H1 (cell line): ENCODE measurements at regions not wholly inside any gene's neighbourhood (a gene's known extent, or its start where the extent isn't known, plus 50 kb on each side); places are given as distances from the start of the nearest gene placed in this dataset.

ENCODE experiments used
- CTCF ChIA-PET: fragments of 300-600 bp; sonication (Branson Sonifier 250); formaldehyde crosslinking; loops from one replicate; lab custom pipeline; 2021; ENCODE audit not compliant: partially characterized antibody; lab: Charles Lee
- POLR2A ChIA-PET: fragments of 300-600 bp; sonication (Branson Sonifier 250); formaldehyde crosslinking; loops from one replicate; lab custom pipeline; 2021; ENCODE audit warnings: inconsistent platforms; ENCODE audit not compliant: partially characterized antibody; lab: Charles Lee
- DNase-seq, 2 experiments: peaks; one replicate each; pipeline versions ENCODE4 v3.0.0 to v3.0.0-alpha.2; 2010 to 2022; ENCODE audit warnings: low spot score in 2 of 2, low read depth in 1 of 2, mixed read lengths in 1 of 2
- FAIRE-seq: peaks from 2 replicates; lab custom pipeline; 2011; peaks lifted over from hg19 to GRCh38; lab: Jason Lieb, UNC
- H2AFZ ChIP-seq: 2 replicates; pipeline ENCODE4 v1.8.1; 2012; ENCODE audit warnings: low read length, inconsistent platforms
- H2AK5ac ChIP-seq: 2 replicates; pipeline ENCODE4 v1.6.1; 2013; ENCODE audit warnings: low read depth, low read length
- H2BK120ac ChIP-seq: replicated peaks from 2 replicates; pipeline ENCODE3; 2013; ENCODE audit warnings: low read depth, low read length, inconsistent platforms
- H2BK12ac ChIP-seq: 2 replicates; pipeline ENCODE4 v1.6.1; 2013; ENCODE audit warnings: low read depth, low read length
- H2BK15ac ChIP-seq: 2 replicates; pipeline ENCODE4 v1.6.1; 2013; ENCODE audit warnings: low read length
- H2BK20ac ChIP-seq: 2 replicates; pipeline ENCODE4 v1.6.1; 2013; ENCODE audit warnings: low read length
- H2BK5ac ChIP-seq: 2 replicates; pipeline ENCODE4 v1.6.1; 2013; ENCODE audit warnings: low read depth, low read length
- H3K14ac ChIP-seq: 2 replicates; pipeline ENCODE4 v1.6.1; 2013; ENCODE audit warnings: inconsistent platforms; ENCODE audit not compliant: insufficient read length
- H3K18ac ChIP-seq: 2 replicates; pipeline ENCODE4 v1.6.1; 2013; ENCODE audit warnings: low read length; ENCODE audit errors: extremely low read depth
- H3K23ac ChIP-seq: 2 replicates; pipeline ENCODE4 v1.6.1; 2013; ENCODE audit warnings: inconsistent platforms; ENCODE audit not compliant: insufficient read length
- H3K23me2 ChIP-seq: 2 replicates; pipeline ENCODE4 v1.6.1; 2013; ENCODE audit warnings: low read depth, low read length
- H3K27ac ChIP-seq: 2 replicates; pipeline ENCODE4 v1.6.1; 2011; ENCODE audit warnings: low read depth, low read length, inconsistent platforms
- H3K27me3 ChIP-seq, 4 experiments: replicated peaks in 1 of 4; 1 replicate in 1 of 4; 2 replicates in 3 of 4; pipeline versions ENCODE4 v1.6.1 to v1.8.1; 2011 to 2013; ENCODE audit warnings: low read length in 3 of 4, mild to moderate bottlenecking in 3 of 4, inconsistent platforms in 2 of 4, mixed read lengths in 2 of 4, moderate library complexity in 1 of 4; ENCODE audit not compliant: control insufficient read depth in 3 of 4, insufficient read depth in 3 of 4; ENCODE audit errors: extremely low read depth in 1 of 4
- H3K36me3 ChIP-seq, 4 experiments: 2 replicates each; pipeline versions ENCODE4 v1.6.1 to v1.8.1; 2011 to 2013; ENCODE audit warnings: mild to moderate bottlenecking in 4 of 4, low read length in 3 of 4, moderate library complexity in 2 of 4, control low read depth in 1 of 4, inconsistent platforms in 1 of 4; ENCODE audit not compliant: insufficient read depth in 4 of 4, control insufficient read depth in 2 of 4
- H3K4ac ChIP-seq: replicated peaks from 2 replicates; pipeline ENCODE3; 2013; ENCODE audit warnings: low read length, low read depth, mixed read lengths, inconsistent platforms; ENCODE audit not compliant: insufficient read length
- H3K4me1 ChIP-seq, 4 experiments: replicated peaks in 1 of 4; 1 replicate in 1 of 4; 2 replicates in 3 of 4; pipeline versions ENCODE4 v1.6.1 to v1.8.1; 2011 to 2013; ENCODE audit warnings: low read length in 3 of 4, inconsistent platforms in 2 of 4, mixed read lengths in 1 of 4; ENCODE audit not compliant: insufficient read depth in 4 of 4, control insufficient read depth in 3 of 4
- H3K4me2 ChIP-seq, 2 experiments: 2 replicates each; pipeline versions ENCODE4 v1.6.1 to v1.8.1; 2011 to 2013; ENCODE audit warnings: low read depth in 2 of 2, low read length in 2 of 2, control low read depth in 1 of 2, inconsistent platforms in 1 of 2, mild to moderate bottlenecking in 1 of 2; ENCODE audit not compliant: insufficient read depth in 1 of 2
- H3K4me3 ChIP-seq, 4 experiments: fragments of 200-600, 300-600 bp in 1 of 4; sonication (generic), shearing (Covaris generic), sonication (Bioruptor Twin) in 1 of 4; 2 replicates each; pipeline versions ENCODE4 v1.5.1 to v1.8.1; 2011 to 2016; ENCODE audit warnings: low read length in 4 of 4, low read depth in 3 of 4, control low read depth in 2 of 4, inconsistent platforms in 2 of 4, mild to moderate bottlenecking in 2 of 4, mixed read lengths in 1 of 4, moderate library complexity in 1 of 4; ENCODE audit not compliant: insufficient read depth in 2 of 4; ENCODE audit errors: extremely low read depth in 1 of 4
- H3K56ac ChIP-seq: replicated peaks from 2 replicates; pipeline ENCODE3; 2013; ENCODE audit warnings: low read depth, mild to moderate bottlenecking, mixed read lengths, low read length, inconsistent platforms; ENCODE audit not compliant: insufficient read length
- H3K79me1 ChIP-seq: 2 replicates; pipeline ENCODE4 v1.6.1; 2013; ENCODE audit warnings: low read depth, low read length, control low read depth
- H3K79me2 ChIP-seq, 2 experiments: 2 replicates each; pipeline versions ENCODE4 v1.6.1 to v1.8.1; 2012 to 2013; ENCODE audit warnings: low read length in 2 of 2, mild to moderate bottlenecking in 2 of 2, inconsistent platforms in 1 of 2; ENCODE audit not compliant: insufficient read depth in 2 of 2, control insufficient read depth in 1 of 2
- H3K9ac ChIP-seq, 4 experiments: replicated peaks in 1 of 4; 1 replicate in 1 of 4; 2 replicates in 3 of 4; pipeline versions ENCODE4 v1.6.1 to v1.8.1; 2011 to 2013; ENCODE audit warnings: low read depth in 3 of 4, low read length in 3 of 4, control low read depth in 2 of 4, mild to moderate bottlenecking in 2 of 4, moderate library complexity in 2 of 4, inconsistent platforms in 1 of 4; ENCODE audit errors: extremely low read depth in 1 of 4
- H3K9me3 ChIP-seq, 2 experiments: 2 replicates each; pipeline versions ENCODE4 v1.6.1 to v1.8.1; 2012 to 2013; ENCODE audit warnings: mild to moderate bottlenecking in 2 of 2, moderate library complexity in 2 of 2, control low read depth in 1 of 2, inconsistent platforms in 1 of 2, low read depth in 1 of 2, low read length in 1 of 2, mixed read lengths in 1 of 2; ENCODE audit not compliant: insufficient read depth in 2 of 2
- H4K20me1 ChIP-seq, 2 experiments: replicated peaks in 1 of 2; 2 replicates each; pipeline versions ENCODE3 to v1.8.1; 2011 to 2013; ENCODE audit warnings: inconsistent platforms in 2 of 2, low read length in 2 of 2, mild to moderate bottlenecking in 1 of 2; ENCODE audit not compliant: insufficient read depth in 2 of 2, control insufficient read depth in 1 of 2
- H4K5ac ChIP-seq: 2 replicates; pipeline ENCODE4 v1.6.1; 2013; ENCODE audit warnings: low read length, low read depth, mixed read lengths, inconsistent platforms; ENCODE audit not compliant: insufficient read length
- H4K8ac ChIP-seq: 2 replicates; pipeline ENCODE4 v1.8.0; 2013; ENCODE audit warnings: mild to moderate bottlenecking, moderate library complexity, low read length, inconsistent platforms; ENCODE audit not compliant: insufficient read depth; ENCODE audit errors: extremely low read depth
- H4K91ac ChIP-seq: replicated peaks from 2 replicates; pipeline ENCODE3; 2013; ENCODE audit warnings: low read length, mixed read lengths, inconsistent platforms; ENCODE audit not compliant: insufficient read length
- BACH1 ChIP-seq: IDR thresholded peaks from 2 replicates; pipeline ENCODE4 v1.6.1; 2012; ENCODE audit warnings: low read length, improper control_type of control experiment
- CHD2 ChIP-seq: IDR thresholded peaks from 2 replicates; pipeline ENCODE4 v1.6.1; 2012; ENCODE audit warnings: low read length, improper control_type of control experiment
- EP300 ChIP-seq, 2 experiments: IDR thresholded peaks; 1 replicate in 1 of 2; 2 replicates in 1 of 2; pipeline ENCODE4 v1.6.1; 2011 to 2012; ENCODE audit warnings: low read depth in 2 of 2, low read length in 2 of 2, mild to moderate bottlenecking in 2 of 2, borderline replicate concordance in 1 of 2, inconsistent platforms in 1 of 2, moderate library complexity in 1 of 2
- KDM5A ChIP-seq: fragments of 200-600 bp; IDR thresholded peaks from 2 replicates; pipeline ENCODE4 v1.7.1; 2012; ENCODE audit warnings: mild to moderate bottlenecking, low read length, inconsistent platforms, mixed read lengths
- NRF1 ChIP-seq: IDR thresholded peaks from 2 replicates; pipeline ENCODE4 v1.6.1; 2011; ENCODE audit warnings: mild to moderate bottlenecking, low read depth, low read length, improper control_type of control experiment
- WGBS, 2 experiments: shearing (Covaris generic) in 1 of 2; methylation state at CpG; one replicate each; pipeline versions ENCODE4 v1.1.6 to v1.1.7; 2013 to 2015; ENCODE audit warnings: low lambda C conversion rate in 2 of 2, mixed read lengths in 2 of 2, inconsistent platforms in 1 of 2, low coverage in 1 of 2, missing lambda C conversion rate in 1 of 2; ENCODE audit not compliant: insufficient replicate concordance in 2 of 2, insufficient coverage in 1 of 2, insufficient read length in 1 of 2; ENCODE audit errors: extremely low coverage in 1 of 2, missing lambda C conversion rate in 1 of 2; 5-methylcytosine and 5-hydroxymethylcytosine counted together

DNA sequence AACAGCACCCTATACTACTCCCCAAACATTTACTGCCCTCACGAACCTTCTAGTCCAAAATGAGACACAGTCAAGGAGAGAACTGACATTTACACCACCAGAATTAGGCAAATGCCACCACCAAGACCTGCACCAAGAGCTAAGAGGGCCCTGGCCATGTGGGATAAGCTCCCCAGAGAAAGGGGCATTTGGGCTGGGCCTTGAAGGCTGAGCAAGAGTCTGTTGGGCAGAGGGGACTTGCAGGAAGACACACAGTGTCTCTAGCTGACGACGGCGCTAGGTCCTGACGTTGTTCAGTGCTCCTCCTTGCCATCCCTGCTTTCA is 326.4 kb upstream of the ZMIZ1 start:
- 92% methylated on average over 5 of the region's 5 CpGs; no CpG with 5 or more reads in 1 of the 2 experiments for WGBS, 2 experiments
- no peak overlapping the region for H4K8ac ChIP-seq
- H4K91ac ChIP-seq, result no peak overlapping the region
- no peaks in the 10 kb centered on the region for H3K9me3 ChIP-seq
- ChIA-PET POLR2A (no interaction called here), CTCF (interaction anchor here (0.9 kb wide), 1 partner anchor 23 kb away, joined by 3 read pairs; no protein-coding TSS in a partner anchor)
- H3K23me2 ChIP-seq, result peaks cover 3% of the 10 kb centered on the region
- no peak overlapping the region for H2AFZ ChIP-seq
- H2BK5ac ChIP-seq, result no peak overlapping the region
- H2BK15ac ChIP-seq, result no peak overlapping the region
- no peak overlapping the region for H3K4ac ChIP-seq
- no peak overlapping the region for H3K4me2 ChIP-seq
- H2BK120ac ChIP-seq, result no peak overlapping the region
- H3K79me2 ChIP-seq, result no peaks in the 10 kb centered on the region
- H3K14ac ChIP-seq, result no peak overlapping the region
- H4K5ac ChIP-seq, result no peak overlapping the region
- H3K27me3 ChIP-seq, result no peaks in the 10 kb centered on the region; a peak in 1 of 7 replicates
- no peak overlapping the region for H3K9ac ChIP-seq
- H3K4me1 ChIP-seq, result peaks cover 0 to 11% (median 5%) of the 10 kb centered on the region in 4 experiments; a peak in 5 of 7 replicates
- H3K4me3 ChIP-seq, result no peak overlapping the region
- H3K23ac ChIP-seq, result no peak overlapping the region
- H3K79me1 ChIP-seq, result no peaks in the 10 kb centered on the region
- no peak overlapping the region for H2BK20ac ChIP-seq
- H3K36me3 ChIP-seq, result no peaks in the 10 kb centered on the region
- no peaks in the 10 kb centered on the region for H4K20me1 ChIP-seq
- no peak overlapping the region for H3K56ac ChIP-seq
- no peak overlapping the region for H3K27ac ChIP-seq
- no peak overlapping the region for H2BK12ac ChIP-seq
- no peak overlapping the region for H2AK5ac ChIP-seq
- no peak for TF ChIP-seq KDM5A
- TF ChIP-seq EP300 (IDR thresholded peaks at IDR 0.05; ENCODE audit: borderline replicate concordance in 1 of 2, low read depth in 2 of 2, low read length in 2 of 2), result no peak
- no peak for TF ChIP-seq NRF1
- no peak for TF ChIP-seq BACH1
- TF ChIP-seq CHD2, result no peak
- DNase-seq (no peak), FAIRE-seq (no peak)
- no peak overlapping the region for H3K18ac ChIP-seq
